ENCODE measurements at regions not wholly inside any gene's neighbourhood (a gene's known extent, or its start where the extent isn't known, plus 50 kb on each side); places are given as distances from the start of the nearest gene placed in this dataset.
"Not testable (repeated sequence)": the region's sequence is repeated elsewhere in the genome, so short reads cannot be mapped to it uniquely, and the experiment has no call there.

DNA sequence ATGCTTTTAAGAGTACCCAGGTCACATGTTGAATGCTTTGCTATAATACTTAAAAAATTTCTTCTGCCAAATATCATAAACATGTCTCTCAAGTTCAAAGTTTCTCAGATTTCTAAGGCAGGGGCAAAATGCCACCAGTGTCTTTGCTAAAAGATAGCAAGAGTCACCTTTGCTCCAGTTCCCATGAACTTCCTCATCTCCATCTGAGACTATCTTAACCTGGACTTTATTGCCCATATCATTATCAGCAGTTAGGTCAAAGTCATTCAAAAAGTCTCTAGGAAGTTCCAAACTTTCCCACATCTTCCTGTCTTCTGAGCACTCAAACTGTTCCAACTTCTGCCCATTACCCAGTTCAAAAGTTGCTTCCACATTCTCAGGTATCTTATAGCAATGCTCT is 307.6 kb upstream of the TNC start:
- no peak for DNase-seq (ENCODE audit: low read depth in 4 of 4, low spot score in 3 of 4)

DNA sequence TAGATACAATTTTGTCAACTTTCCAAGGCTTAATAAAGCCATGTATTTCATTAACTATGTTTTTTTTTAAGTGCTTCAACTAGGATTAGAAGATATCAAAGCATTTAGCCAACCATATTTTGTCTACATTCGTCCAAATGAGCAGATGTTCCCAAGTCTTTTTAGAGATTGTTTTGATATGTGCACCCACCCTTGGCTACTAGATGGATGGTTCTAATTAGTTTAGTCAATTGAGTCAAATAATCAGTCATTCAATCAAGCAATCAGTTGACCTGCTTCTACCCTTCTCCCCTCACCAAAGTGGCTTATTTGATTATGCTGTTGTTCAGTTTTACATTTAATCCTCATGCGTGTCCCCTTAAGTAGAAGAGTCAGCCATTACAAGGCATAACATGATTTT is 319.5 kb upstream of the TNC start:
- DNase-seq (ENCODE audit: low read depth in 4 of 4, low spot score in 3 of 4), result no peak

DNA sequence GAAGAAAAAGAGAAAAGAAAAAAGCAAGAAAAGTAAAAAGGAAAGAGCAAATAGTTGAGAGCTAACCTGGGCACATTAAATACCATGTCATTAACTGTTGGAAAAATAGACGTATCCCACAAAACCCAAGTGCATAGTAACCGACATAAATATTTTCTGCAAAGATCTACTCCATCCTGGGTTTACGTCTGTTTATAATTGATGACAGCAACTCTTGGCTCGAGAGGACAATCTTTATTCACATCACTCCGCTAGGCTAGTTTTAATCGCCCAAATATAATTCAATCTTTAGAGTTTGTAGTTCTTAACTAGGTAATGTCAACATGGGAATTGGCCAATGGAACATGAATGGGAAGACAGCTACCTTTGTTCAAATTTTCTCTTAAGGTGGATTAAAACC is 321.7 kb upstream of the TNC start:
- no peak for DNase-seq (ENCODE audit: low read depth in 4 of 4, low spot score in 3 of 4)

DNA sequence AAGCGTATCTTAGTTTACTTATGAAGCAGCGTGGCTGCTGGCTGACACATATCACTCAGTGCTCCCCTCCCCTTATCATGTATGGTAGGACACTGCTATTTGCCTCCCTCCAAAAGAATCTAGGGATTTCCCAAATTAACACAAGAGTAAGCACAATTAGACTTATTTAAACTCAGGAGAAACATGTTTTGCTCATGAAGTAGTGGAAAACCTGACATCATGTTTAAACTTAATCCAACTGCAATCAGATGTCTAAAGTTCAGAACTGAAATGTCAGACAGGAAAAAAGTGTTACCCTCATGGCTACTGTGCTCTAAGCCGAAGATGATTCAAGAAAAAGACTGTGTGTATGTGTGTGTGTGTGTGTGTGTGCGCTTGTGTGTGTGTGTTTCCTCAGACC is 324.1 kb upstream of the TNC start:
- DNase-seq (ENCODE audit: low read depth in 4 of 4, low spot score in 3 of 4), result peak in 1 of 4 donors; percentile 31

DNA sequence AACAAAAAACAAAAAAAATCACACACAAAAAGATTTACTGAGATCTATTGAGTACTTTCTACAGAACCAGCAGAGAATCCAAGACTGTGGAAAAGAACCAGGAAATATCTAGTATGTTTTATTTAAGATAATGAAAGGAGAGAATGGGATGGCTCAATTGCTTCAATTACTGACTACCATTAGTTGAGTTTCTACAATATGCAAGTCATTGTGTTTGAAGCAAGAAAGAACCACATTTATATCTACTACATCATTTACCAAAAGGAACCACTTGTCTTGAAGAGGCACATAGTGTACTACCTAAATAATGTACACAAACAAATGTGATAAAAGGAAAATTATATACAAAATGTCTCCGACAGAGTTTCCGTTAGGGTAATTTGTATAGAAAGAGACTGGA is 325.9 kb upstream of the TNC start:
- DNase-seq (ENCODE audit: low read depth in 4 of 4, low spot score in 3 of 4), result no peak

DNA sequence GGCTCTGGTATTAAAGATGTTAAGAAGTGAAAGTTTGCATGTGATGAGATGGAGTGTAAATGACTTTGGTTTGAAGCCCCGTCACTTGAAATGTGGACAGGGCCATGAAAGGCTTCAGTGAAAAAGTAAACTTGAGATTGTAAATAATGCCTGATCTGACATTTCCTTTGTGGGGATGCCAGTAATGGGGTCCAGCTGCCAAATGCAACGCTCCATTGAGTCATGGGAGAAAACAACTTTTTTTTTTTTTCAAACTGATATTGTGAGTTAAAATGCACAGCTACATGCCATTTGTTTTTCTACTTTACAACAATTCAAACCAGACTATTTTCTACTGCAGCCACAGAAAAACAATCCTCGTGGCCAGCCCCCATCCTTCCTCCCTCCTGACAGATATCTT is 327.0 kb upstream of the TNC start:
- DNase-seq (ENCODE audit: low read depth in 4 of 4, low spot score in 3 of 4), result peak in 1 of 4 donors; percentile 77

DNA sequence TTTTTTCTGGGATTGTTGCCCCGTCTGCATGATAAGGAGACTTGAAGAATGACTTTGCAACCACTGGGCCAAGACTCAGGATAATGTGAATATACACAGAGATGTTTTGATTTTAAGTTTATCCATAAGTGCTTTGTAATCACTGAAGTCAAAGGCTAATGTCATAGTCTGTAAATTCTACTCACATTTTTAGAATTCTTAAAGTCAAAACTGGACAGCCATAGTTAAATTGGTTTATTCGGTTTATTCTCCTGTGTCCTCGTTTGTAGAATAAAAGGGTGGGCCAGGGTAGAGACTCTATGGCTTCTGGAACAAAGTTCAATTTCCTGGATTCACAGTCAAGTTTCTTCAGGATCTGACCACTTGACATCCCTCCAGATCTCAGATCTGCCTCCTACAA is 327.7 kb upstream of the TNC start:
- peak in 1 of 4 donors; percentile 49 for DNase-seq (ENCODE audit: low read depth in 4 of 4, low spot score in 3 of 4)

DNA sequence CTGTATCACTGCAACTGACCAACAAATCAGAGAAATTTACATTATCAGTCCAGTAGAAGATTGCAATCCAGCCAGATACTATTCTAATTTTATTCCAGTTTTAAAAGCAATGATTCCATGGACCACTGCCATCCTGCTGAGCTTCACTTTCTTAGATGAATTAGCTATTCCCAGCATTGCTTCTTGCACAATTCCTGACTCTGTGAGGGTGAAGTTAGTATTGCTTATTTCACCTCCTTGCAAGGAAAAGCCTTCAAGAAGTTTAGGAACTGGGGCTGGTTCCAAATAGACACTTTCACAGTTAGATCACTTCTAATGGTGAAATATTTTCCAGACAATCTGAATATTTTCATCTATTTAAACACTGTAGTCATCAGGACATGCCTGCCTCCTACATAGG is 338.6 kb upstream of the TNC start:
- DNase-seq (ENCODE audit: low read depth in 4 of 4, low spot score in 3 of 4), result no peak

DNA sequence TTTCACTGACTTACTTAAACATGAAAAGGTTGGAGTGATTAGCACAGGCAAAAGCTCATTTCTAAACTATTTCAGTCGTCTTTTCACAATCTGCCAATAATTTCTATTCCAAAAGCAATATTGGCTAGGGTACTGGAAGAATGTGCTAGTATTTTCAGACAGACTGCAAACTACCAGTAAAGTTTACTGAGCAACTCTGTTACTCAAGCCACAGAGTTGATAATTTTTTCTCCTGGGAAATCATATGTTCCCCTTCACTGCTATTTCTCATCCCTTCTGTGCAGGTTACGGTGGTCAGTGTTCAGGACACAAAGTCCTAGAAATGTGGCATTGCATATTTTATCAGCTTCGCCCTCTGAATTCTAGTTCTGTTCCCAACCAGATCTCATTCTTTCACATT is 343.3 kb upstream of the TNC start:
- no peak for DNase-seq (ENCODE audit: low read depth in 4 of 4, low spot score in 3 of 4)

DNA sequence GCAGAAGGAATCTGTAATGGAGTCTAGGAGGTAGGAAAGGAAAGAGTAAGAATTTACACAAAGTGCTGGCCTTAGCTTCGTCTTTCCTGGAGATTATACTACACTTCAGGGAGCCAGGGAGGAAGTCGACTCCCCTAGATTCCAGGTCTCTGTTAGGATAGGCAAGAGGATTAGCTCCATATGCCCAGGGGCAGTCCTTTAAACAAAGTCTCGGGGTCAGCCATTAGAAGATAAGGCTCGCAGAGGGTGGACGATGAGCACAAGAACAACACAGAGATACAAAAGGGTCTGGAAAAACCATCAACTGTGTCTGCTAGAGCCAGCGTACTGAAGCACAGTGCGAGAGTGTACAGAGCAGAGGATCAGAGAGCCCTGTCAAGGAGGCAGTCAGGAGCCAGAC is 344.7 kb upstream of the TNC start:
- DNase-seq (ENCODE audit: low read depth in 4 of 4, low spot score in 3 of 4), result no peak

DNA sequence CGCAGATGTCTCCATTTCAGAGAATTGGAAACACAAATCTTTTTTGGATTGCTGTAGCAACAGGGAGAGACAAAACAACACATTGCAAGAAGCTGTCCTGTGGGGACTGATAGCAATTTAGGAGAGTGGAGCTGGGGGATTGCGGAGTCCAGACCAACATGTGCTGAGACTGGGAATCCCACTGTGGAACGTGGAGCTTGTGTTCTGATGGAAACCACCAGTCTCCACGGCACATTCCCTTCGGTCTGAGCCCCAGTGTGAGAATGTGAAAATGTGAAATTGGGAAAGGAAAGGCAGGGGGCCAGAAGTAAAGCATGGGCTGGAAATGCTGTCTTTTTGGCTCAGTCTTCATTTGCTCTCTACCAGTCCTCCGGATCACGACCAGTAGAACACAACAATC is 348.8 kb upstream of the TNC start:
- DNase-seq (ENCODE audit: low read depth in 4 of 4, low spot score in 3 of 4), result no peak

DNA sequence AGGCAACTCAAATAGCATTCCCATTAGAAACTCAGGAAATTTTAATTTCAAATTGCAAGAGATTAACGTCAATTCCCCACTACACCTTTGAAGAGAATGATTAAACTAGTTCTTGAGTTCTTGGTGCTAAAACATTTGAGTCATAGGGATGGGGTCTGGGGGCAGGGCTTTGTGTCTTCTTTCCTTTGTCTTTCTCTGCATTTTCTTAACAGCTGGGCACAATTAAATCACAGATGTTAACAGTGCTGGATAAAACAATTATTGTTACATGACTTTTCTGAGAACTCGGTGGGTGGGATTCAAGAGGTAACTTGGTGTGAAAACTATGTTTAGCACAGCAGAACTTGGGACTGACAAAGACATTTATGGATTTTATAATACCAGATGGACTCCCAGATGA is 351.9 kb upstream of the TNC start:
- no peak for DNase-seq (ENCODE audit: low read depth in 4 of 4, low spot score in 3 of 4)

DNA sequence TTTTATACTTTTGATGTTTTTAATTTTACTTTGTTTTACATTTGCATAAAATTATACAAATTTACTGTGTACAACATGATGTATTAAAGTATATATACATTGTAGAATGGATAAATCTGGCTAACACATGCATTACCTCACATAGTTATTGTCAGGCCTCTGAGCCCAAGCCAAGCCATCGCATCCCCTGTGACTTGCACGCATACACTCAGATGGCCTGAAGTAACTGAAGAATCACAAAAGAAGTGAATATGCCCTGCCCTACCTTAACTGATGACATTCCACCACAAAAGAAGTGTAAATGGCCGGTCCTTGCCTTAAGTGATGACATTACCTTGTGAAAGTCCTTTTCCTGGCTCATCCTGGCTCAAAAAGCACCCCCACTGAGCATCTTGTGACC is 355.1 kb upstream of the TNC start:
- DNase-seq (ENCODE audit: low read depth in 4 of 4, low spot score in 3 of 4), result not testable (repeated sequence)

DNA sequence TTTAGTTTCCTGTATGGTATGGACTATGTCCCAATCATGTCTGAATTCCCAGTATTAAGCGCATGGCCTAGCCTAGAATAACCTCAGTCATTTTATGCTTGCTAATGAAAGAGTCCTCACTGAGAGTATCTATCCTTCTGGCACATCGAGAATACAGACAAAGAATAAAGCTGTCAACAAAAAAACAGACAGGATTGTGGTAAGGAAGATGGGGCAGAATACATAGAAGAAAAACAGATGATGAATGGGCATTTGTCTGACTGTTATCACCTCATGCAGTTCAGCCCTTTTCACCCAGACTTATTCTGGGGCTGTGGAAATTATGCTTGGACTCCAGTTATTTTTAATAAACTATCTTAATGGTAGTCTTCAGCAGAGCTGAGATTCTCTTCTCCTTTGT is 363.8 kb upstream of the TNC start:
- DNase-seq (ENCODE audit: low read depth in 4 of 4, low spot score in 3 of 4), result no peak

DNA sequence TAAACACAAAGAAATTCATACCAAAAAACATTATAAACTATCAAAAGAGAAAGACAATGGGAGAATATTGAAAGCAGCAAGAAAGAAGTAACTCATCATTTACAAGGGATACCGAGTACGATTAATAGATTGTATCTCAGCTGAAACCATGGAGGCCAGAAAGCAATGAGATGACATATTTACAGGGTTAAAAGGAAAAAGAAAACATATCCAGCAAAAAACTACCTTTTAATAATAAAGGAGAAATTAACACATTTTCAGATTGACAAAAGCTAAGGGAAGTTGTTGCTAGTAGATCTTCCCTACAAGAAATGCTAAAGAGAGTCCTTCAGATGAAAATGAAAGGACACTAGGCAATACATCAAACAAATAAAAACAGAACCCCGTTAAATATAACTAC is 364.8 kb upstream of the TNC start:
- no peak for DNase-seq (ENCODE audit: low read depth in 4 of 4, low spot score in 3 of 4)

DNA sequence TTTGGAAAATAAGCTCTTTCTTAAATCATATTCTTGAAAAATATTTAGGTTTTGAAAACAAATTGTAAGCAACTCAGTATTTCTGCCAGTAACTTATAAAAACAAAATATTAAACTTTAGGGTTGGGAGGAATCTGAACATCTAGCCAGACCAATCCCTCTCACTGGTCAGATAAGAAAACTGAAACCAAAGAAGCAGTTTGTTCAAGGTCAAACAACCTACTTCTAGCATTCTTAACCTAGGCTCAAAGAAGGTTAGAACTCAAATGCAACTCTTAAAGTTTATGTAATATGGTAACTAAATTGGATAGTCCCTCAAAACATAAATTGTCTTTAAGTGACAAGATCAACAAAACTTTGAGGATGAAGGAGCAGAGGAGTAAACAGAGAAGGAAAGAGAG is 374.9 kb upstream of the TNC start:
- no peak for DNase-seq (ENCODE audit: low read depth in 4 of 4, low spot score in 3 of 4)

DNA sequence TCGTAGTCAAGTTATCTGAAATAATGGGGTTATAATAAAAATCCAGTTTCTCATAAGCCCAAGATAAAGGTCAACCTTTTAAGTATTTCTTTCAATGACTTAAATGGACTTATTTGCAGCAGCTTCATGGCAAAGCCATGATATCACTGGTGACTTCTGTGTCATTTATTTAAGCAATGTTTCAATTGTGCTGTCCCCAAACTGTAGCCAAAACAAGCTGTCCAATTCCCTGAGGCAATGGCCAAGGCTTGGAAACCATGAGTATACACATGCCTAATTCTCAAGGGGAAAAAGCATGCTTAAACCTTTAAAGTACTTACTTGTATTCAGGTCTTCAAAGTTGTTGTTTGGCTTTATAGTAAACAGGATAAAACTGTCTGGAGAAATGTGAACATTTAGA is 376.4 kb upstream of the TNC start:
- DNase-seq (ENCODE audit: low read depth in 4 of 4, low spot score in 3 of 4), result no peak

DNA sequence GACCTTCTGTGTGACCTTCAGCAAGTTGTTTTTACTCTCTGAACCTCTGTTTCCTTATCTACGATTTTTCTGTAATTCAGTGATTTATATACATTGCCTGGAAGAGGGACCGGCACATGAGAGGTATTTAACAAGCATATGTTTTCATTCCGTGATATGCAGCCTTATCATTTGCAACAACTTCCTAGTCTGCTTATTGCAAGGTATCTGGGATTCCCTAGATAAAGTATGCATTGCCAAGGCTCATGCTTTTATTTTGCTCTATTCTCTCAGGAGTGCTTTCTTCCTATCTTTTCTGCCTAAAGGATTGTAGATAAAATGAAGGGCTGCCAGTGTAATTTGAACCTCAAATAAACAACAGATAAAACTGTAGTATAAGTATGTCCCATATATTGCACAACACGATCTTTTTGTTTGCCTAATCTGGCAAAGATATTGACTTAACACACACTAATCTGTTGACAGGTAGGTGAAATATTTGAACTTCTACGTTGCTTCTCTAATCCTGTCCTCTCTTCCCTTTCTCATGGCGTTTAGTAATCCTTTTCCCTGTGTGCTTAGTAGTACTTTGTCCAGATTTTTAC is 377.2 kb upstream of the TNC start:
- no peak for DNase-seq (ENCODE audit: low read depth in 4 of 4, low spot score in 3 of 4)

DNA sequence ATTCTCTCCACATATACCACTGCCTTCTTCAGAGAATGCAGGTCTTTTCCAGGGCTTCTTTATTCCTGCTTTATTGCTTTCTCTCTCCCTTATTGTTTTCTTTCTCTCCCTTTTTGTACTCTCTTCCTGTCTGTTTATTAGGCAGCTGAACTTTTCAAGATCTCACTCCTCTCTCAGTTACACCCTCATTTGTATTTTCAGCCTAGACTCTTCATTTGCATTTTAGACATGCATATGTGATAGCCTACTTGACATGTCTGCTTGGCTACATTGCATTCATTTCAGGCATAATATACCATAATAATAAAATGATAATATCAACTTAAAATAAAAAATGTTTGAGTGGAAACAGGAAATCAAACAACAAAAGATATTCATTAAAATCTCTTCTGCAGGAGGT is 377.9 kb upstream of the TNC start:
- DNase-seq (ENCODE audit: low read depth in 4 of 4, low spot score in 3 of 4), result no peak

DNA sequence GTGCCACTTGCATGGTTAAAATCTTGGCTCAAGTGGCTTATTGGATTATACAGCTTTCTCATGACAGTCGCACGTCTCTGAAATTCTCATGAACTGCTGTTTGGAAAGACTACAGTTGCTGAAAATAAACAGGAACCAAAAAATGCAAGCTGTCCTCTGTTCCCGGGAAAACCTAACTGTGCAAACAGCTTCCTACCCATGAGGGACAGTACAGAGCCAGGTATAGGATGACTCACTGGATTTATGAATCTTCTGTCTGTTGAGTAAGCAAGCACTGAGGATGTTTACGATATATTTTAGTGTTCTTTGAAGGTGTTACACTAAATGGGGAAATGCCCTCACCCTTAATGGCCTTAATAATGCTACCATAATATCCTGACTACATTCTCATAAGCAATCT is 380.3 kb upstream of the TNC start:
- DNase-seq (ENCODE audit: low read depth in 4 of 4, low spot score in 3 of 4), result no peak

DNA sequence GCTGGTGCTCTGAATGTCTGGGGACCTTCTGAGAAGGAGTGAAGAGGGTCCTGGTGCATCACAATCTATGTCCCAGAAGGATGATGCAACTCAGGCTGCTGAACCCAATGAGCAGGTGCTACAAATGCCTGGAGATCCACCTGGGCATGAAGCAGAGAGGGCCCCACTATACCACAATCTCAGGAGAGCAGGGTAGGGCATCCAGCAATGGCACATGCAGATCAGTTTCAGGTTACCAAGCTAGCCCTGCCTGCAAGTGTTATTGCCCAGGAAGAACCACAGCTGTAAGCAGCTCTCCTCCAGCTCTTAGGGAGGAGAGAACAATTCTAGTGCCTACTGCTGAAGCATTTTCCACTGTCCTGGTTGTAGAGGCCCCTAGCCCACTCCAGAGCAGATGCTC is 389.2 kb upstream of the TNC start:
- no peak for DNase-seq (ENCODE audit: low read depth in 4 of 4, low spot score in 3 of 4)

DNA sequence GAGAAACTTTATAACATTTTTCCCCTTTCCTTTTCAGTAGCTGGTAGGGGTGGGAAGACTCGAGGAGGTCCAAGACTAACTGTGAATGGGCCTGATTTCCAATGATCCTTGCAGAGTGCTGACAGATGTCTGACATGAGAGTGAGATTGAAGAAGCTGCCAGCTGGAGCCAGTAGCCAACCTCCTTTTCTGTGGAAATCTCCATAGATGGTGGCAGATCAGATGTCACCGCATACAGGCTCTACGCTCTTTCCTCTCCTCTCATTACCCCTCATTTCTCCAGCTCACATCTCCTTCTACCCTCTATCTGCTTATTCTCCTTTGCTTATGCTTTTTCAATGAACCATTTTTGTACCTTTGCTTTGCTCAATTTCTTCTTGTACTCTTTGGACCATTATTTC is 395.2 kb upstream of the TNC start:
- DNase-seq (ENCODE audit: low read depth in 4 of 4, low spot score in 3 of 4), result no peak

DNA sequence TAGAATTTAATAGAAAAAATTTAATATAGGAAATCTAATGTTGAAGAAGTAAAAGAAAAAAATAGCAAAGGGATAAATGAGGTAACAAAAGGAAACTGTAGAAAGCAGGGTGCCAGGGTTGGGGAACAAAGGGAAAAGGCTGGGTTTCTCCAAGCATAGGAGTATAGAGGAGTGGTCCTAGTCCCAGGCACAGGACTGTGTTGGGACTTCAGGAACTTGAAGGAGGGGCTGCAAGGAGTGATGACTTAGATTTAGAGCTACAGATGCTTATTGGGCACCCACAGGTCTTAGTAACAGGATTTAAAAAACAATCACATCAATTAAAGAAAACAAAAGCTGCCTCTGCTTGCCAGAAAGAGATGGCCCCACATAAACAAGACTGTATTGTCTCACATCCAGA is 396.5 kb upstream of the TNC start:
- DNase-seq (ENCODE audit: low read depth in 4 of 4, low spot score in 3 of 4), result no peak

Measured in right renal pelvis (tissue), 4 donors.